ENCODE measurements at regions not wholly inside any gene's neighbourhood (a gene's known extent, or its start where the extent isn't known, plus 50 kb on each side); places are given as distances from the start of the nearest gene placed in this dataset.

DNA sequence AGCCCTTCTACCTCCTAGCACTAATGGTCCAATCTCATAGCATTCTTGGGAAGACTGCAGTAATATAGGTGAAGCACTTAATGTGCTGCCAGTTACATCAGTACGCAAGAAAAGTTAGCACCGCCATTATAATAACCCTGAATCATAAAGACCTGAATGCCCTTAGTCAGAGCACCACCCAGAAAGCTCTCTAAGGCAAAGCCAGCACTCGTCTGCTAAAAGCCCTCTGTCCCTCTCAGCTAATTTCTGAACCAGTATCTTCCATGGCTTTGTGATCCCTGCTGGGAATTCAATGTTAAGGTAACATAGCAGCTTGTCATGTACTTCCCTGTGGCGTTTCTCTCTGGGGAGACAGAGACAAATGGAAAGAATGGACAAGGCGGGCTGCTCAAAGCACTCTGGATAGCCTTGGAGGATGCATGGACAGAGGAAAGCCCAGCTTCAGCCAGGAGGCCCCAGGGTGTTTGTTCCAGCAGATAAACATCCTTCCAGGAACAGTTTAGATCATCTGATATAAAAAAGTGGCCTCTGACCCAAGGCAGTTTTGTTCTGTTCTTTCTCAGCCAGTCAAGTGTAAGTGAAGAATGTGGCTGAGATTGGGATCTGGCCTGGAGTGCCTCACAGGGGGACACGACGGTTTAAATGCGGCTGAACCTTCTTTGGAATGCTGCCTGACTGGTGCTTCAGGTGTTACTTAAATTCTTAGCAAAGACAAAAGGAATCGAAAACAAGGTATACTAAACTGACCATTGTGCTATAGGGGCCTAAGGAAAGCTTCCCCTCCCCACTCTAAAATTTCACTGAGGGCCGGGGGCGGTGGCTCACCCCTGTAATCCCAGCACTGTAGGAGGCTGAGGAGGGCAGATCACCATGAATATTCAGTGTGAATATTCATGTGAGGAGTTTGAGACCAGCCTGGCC is 58.1 kb upstream of the VTCN1 start (continued):
- TF ChIP-seq, protein P1, sequence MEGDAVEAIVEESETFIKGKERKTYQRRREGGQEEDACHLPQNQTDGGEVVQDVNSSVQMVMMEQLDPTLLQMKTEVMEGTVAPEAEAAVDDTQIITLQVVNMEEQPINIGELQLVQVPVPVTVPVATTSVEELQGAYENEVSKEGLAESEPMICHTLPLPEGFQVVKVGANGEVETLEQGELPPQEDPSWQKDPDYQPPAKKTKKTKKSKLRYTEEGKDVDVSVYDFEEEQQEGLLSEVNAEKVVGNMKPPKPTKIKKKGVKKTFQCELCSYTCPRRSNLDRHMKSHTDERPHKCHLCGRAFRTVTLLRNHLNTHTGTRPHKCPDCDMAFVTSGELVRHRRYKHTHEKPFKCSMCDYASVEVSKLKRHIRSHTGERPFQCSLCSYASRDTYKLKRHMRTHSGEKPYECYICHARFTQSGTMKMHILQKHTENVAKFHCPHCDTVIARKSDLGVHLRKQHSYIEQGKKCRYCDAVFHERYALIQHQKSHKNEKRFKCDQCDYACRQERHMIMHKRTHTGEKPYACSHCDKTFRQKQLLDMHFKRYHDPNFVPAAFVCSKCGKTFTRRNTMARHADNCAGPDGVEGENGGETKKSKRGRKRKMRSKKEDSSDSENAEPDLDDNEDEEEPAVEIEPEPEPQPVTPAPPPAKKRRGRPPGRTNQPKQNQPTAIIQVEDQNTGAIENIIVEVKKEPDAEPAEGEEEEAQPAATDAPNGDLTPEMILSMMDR (IDR thresholded peaks at IDR 0.05; ENCODE audit: control extremely low read depth in 1 of 3, insufficient read depth in 1 of 3, low read depth in 1 of 3, low read length in 3 of 3), result no peak
- TF ChIP-seq TAF7 (optimal IDR thresholded peaks at IDR 0.05; ENCODE audit: borderline replicate concordance, low read depth, low read length), result peak; percentile 34
- TF ChIP-seq KDM5A (IDR thresholded peaks at IDR 0.05; ENCODE audit: low read length), result no peak
- peak; percentile 48 for TF ChIP-seq NANOG (IDR thresholded peaks at IDR 0.05; ENCODE audit: insufficient read depth, low read depth, low read length, poor library complexity, severe bottlenecking)
- TF ChIP-seq BRCA1 (IDR thresholded peaks at IDR 0.05; ENCODE audit: low read depth, low read length), result no peak
- no peak for TF ChIP-seq SP4 (IDR thresholded peaks at IDR 0.05; ENCODE audit: low read length)
- TF ChIP-seq GABPA (IDR thresholded peaks at IDR 0.05; ENCODE audit: borderline replicate concordance, insufficient read depth, low read length), result no peak
- TF ChIP-seq SAP30 (IDR thresholded peaks at IDR 0.05; ENCODE audit: insufficient read depth, insufficient replicate concordance, low read length), result no peak
- no peak for TF ChIP-seq HDAC6 (IDR thresholded peaks at IDR 0.05; ENCODE audit: low read depth, low read length)
- no peak for TF ChIP-seq SRF (IDR thresholded peaks at IDR 0.05; ENCODE audit: low read depth, low read length)
- TF ChIP-seq CBX8 (IDR thresholded peaks at IDR 0.05; ENCODE audit: borderline replicate concordance, low read depth, low read length), result no peak
- no peak for TF ChIP-seq NRF1 (IDR thresholded peaks at IDR 0.05; ENCODE audit: low read depth, low read length)
- TF ChIP-seq JUN (IDR thresholded peaks at IDR 0.05; ENCODE audit: low read depth, low read length), result no peak
- TF ChIP-seq, protein P2, sequence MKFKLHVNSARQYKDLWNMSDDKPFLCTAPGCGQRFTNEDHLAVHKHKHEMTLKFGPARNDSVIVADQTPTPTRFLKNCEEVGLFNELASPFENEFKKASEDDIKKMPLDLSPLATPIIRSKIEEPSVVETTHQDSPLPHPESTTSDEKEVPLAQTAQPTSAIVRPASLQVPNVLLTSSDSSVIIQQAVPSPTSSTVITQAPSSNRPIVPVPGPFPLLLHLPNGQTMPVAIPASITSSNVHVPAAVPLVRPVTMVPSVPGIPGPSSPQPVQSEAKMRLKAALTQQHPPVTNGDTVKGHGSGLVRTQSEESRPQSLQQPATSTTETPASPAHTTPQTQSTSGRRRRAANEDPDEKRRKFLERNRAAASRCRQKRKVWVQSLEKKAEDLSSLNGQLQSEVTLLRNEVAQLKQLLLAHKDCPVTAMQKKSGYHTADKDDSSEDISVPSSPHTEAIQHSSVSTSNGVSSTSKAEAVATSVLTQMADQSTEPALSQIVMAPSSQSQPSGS (IDR thresholded peaks at IDR 0.05; ENCODE audit: low read length), result peak; percentile 66; the same call in 1 of the 2 replicates
- TF ChIP-seq RXRA (IDR thresholded peaks at IDR 0.05; ENCODE audit: insufficient read depth, low read depth, low read length), result no peak
- no peak for TF ChIP-seq MAFK (IDR thresholded peaks at IDR 0.05; ENCODE audit: low read depth, low read length)
- TF ChIP-seq SIRT6 (IDR thresholded peaks at IDR 0.05; ENCODE audit: low read length), result no peak
- TF ChIP-seq, protein P3, sequence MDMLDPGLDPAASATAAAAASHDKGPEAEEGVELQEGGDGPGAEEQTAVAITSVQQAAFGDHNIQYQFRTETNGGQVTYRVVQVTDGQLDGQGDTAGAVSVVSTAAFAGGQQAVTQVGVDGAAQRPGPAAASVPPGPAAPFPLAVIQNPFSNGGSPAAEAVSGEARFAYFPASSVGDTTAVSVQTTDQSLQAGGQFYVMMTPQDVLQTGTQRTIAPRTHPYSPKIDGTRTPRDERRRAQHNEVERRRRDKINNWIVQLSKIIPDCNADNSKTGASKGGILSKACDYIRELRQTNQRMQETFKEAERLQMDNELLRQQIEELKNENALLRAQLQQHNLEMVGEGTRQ (IDR thresholded peaks at IDR 0.05; ENCODE audit: low read length), result no peak
